HG03439 (cell line): ENCODE measurements at regions not wholly inside any gene's neighbourhood (a gene's known extent, or its start where the extent isn't known, plus 50 kb on each side); places are given as distances from the start of the nearest gene placed in this dataset.

Source experiments
- ATAC-seq: cut with Tn5 transposase; IDR thresholded peaks from one replicate; pipeline ENCODE4 v1.9.1; 2021; ENCODE audit warnings: mild to moderate bottlenecking, moderate library complexity; ENCODE audit not compliant: unreplicated experiment

DNA sequence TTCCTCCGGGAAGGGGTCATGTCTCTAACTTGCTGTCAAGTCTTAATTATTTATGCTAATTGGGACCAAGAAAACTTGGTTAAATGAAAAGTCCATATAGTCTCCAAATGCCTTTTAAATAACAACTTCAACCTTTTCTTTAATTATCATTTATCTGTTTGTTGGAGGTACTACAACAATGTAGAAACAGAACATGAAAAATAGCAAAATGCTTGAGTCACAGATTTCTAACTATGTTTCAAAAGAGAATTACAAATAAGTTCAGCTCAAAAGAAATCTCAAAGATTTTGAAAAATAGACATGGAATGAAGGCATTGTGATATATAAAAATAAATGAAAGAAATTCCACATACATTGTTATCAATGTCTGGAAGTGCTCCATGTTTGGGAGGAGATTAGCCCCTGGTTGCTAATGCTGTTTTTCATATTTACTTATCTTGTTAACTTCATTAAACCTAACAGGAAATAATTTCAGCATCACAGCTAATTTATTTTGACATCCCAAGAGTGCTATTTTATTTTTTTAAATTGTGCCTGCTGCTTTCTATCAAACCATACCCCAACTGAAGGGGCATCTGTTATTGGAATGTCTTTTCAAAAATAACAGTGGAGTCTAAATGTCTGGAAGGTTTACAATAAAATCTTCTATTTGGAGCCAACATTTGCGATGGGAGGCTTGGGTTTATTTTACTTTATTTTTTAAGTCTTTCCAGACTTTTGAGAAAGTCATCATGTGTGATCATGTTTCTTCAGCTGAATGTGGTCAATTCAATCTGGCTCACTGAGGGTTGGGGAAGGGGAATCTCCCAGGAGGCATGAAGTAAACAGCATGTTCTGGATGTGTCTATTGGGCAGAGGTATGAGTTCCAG, 53.1 kb upstream of the ANKRD55 start:
- no peak for ATAC-seq

DNA sequence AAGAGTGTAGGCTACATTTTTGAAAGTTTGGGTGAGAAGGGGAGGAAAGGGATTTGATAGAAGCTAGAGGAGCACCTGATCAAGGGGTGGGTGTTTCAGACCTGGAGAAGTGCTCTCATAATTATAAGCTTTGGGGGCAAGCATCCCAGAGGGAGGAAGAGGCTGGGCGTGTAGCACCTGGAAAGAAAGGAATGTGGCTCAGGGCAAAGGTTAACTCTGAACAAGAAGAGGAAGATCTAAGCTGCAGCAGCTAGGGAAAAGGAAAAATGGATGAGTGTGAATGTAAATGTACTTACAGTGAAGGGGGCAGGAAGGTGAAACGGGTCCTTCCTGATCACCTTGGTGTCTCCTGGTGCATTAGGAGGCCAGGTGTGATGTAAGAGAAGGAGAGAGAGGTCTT, 49.8 kb upstream of the ANKRD55 start:
- no peak for ATAC-seq
